ENCODE measurements at regions not wholly inside any gene's neighbourhood (a gene's known extent, or its start where the extent isn't known, plus 50 kb on each side); places are given as distances from the start of the nearest gene placed in this dataset.

GRCh38 chr1:201609661-201610318 lies 70.9 kb downstream of the NAV1 start:
- no peak for DNase-seq (ENCODE audit: low spot score)
- no peaks in the 10 kb centered on the region for H3K9me3 ChIP-seq
- intact Hi-C loops (cut with DNase I): no loop called here
- H3K4me3 ChIP-seq: no peak overlapping the region
- H3K4me1 ChIP-seq (replicated peaks): peaks cover 2% of the 10 kb centered on the region
- H3K36me3 ChIP-seq: no peaks in the 10 kb centered on the region
- no peak overlapping the region for H3K27ac ChIP-seq
- TF ChIP-seq CTCF (IDR thresholded peaks at IDR 0.05) (no peak), POLR2AphosphoS5 (IDR thresholded peaks at IDR 0.05) (no peak)
- WGBS: 95% methylated on average over 5 of the region's 5 CpGs
- no peaks in the 10 kb centered on the region for H3K27me3 ChIP-seq (replicated peaks; ENCODE audit: insufficient read depth)

GRCh38 chr1:201610858-201611257 lies 71.9 kb downstream of the NAV1 start:
- intact Hi-C loops (cut with DNase I): no loop called here
- TF ChIP-seq CTCF (IDR thresholded peaks at IDR 0.05) (no peak), POLR2A (IDR thresholded peaks at IDR 0.05) (no peak), POLR2AphosphoS5 (IDR thresholded peaks at IDR 0.05) (no peak)
- Histone ChIP-seq H3K4me1 (replicated peaks) (peaks cover 2% of the 10 kb centered on the region), H3K36me3 (no peaks in the 10 kb centered on the region), H3K4me3 (no peak overlapping the region), H3K27me3 (replicated peaks; ENCODE audit: insufficient read depth) (no peaks in the 10 kb centered on the region), H3K27ac (no peak overlapping the region), H3K9me3 (no peaks in the 10 kb centered on the region)
- no peak for DNase-seq (ENCODE audit: low spot score)
- WGBS: 86% methylated on average over 1 of the region's 3 CpGs

GRCh38 chr1:201612645-201613044 lies 73.7 kb downstream of the NAV1 start:
- Histone ChIP-seq H3K36me3 (no peaks in the 10 kb centered on the region), H3K4me1 (replicated peaks) (peaks cover 2% of the 10 kb centered on the region), H3K27me3 (replicated peaks; ENCODE audit: insufficient read depth) (no peaks in the 10 kb centered on the region), H3K27ac (no peak overlapping the region), H3K4me3 (no peak overlapping the region), H3K9me3 (no peaks in the 10 kb centered on the region)
- TF ChIP-seq POLR2A (IDR thresholded peaks at IDR 0.05): no peak
- TF ChIP-seq CTCF (IDR thresholded peaks at IDR 0.05): no peak
- TF ChIP-seq POLR2AphosphoS5 (IDR thresholded peaks at IDR 0.05): no peak
- intact Hi-C loops (cut with DNase I): no loop called here
- WGBS: 90% methylated on average over 4 of the region's 4 CpGs
- no peak for DNase-seq (ENCODE audit: low spot score)

- H3K9me3 ChIP-seq: no peaks in the 10 kb centered on the region
- TF ChIP-seq POLR2AphosphoS5 (IDR thresholded peaks at IDR 0.05): no peak
- DNase-seq (ENCODE audit: low spot score): no peak
- intact Hi-C loops (cut with DNase I): no loop called here
- 14% methylated on average over 22 of the region's 22 CpGs for WGBS
- peaks cover 2% of the 10 kb centered on the region for H3K4me1 ChIP-seq (replicated peaks)
- no peaks in the 10 kb centered on the region for H3K36me3 ChIP-seq
- no peaks in the 10 kb centered on the region for H3K27me3 ChIP-seq (replicated peaks; ENCODE audit: insufficient read depth)
- no peak overlapping the region for H3K27ac ChIP-seq
- H3K4me3 ChIP-seq: no peak overlapping the region
Observed at GRCh38 chr1:201614262-201615015, 75.5 kb downstream of the NAV1 start.

- no peak overlapping the region for H3K4me3 ChIP-seq
- H3K27me3 ChIP-seq (replicated peaks; ENCODE audit: insufficient read depth): no peaks in the 10 kb centered on the region
- no peak for DNase-seq (ENCODE audit: low spot score)
- no peaks in the 10 kb centered on the region for H3K9me3 ChIP-seq
- WGBS: 92% methylated on average over 3 of the region's 3 CpGs
- no peak for TF ChIP-seq CTCF (IDR thresholded peaks at IDR 0.05)
- no peak for TF ChIP-seq POLR2A (IDR thresholded peaks at IDR 0.05)
- TF ChIP-seq POLR2AphosphoS5 (IDR thresholded peaks at IDR 0.05): no peak
- peaks cover 2% of the 10 kb centered on the region for H3K4me1 ChIP-seq (replicated peaks)
- H3K36me3 ChIP-seq: no peaks in the 10 kb centered on the region
- H3K27ac ChIP-seq: no peak overlapping the region
- intact Hi-C loops (cut with DNase I): no loop called here
Observed at GRCh38 chr1:201617157-201617556, 78.2 kb downstream of the NAV1 start.
